ENCODE measurements at regions not wholly inside any gene's neighbourhood (a gene's known extent, or its start where the extent isn't known, plus 50 kb on each side); places are given as distances from the start of the nearest gene placed in this dataset.

- intact Hi-C loops (cut with micrococcal nuclease): loop anchor here (5.0 to 10.0 kb wide), 3 partner anchors 331 to 819 kb away; no protein-coding TSS in a partner anchor
These were observed 80.6 kb upstream of the PREP start for GRCh38 chr6:105483492-105483891.

- intact Hi-C loops (cut with micrococcal nuclease): loop anchor here (5.0 to 10.0 kb wide), 3 partner anchors 332 to 819 kb away; no protein-coding TSS in a partner anchor
These were observed 80.0 kb upstream of the PREP start for GRCh38 chr6:105482921-105483320.

GRCh38 chr6:105482227-105482844 is 79.5 kb upstream of the PREP start:
- intact Hi-C loops (cut with micrococcal nuclease): loop anchor here (5.0 to 10.0 kb wide), 3 partner anchors 332 to 820 kb away; no protein-coding TSS in a partner anchor

GRCh38 chr6:105476978-105477377 is 74.1 kb upstream of the PREP start:
- intact Hi-C loops (cut with micrococcal nuclease): no loop called here

GRCh38 chr6:105474234-105474633 is 71.4 kb upstream of the PREP start:
- intact Hi-C loops (cut with micrococcal nuclease): no loop called here

GRCh38 chr6:105469946-105470345 is 67.1 kb upstream of the PREP start:
- intact Hi-C loops (cut with micrococcal nuclease): no loop called here

- intact Hi-C loops (cut with micrococcal nuclease): no loop called here
These were observed 66.0 kb upstream of the PREP start for GRCh38 chr6:105468850-105469249.

- intact Hi-C loops (cut with micrococcal nuclease): no loop called here
These were observed 58.0 kb upstream of the PREP start for GRCh38 chr6:105460860-105461259.

GRCh38 chr6:105459864-105460263 is 57.0 kb upstream of the PREP start:
- intact Hi-C loops (cut with micrococcal nuclease): no loop called here

- intact Hi-C loops (cut with micrococcal nuclease): no loop called here
These were observed 56.2 kb upstream of the PREP start for GRCh38 chr6:105459049-105459448.

- intact Hi-C loops (cut with micrococcal nuclease): no loop called here
These were observed 55.7 kb upstream of the PREP start for GRCh38 chr6:105458551-105458950.

GRCh38 chr6:105458084-105458483 is 55.2 kb upstream of the PREP start:
- intact Hi-C loops (cut with micrococcal nuclease): no loop called here

GRCh38 chr6:105453968-105454367 is 51.1 kb upstream of the PREP start:
- intact Hi-C loops (cut with micrococcal nuclease): no loop called here

- intact Hi-C loops (cut with micrococcal nuclease): no loop called here
These were observed 50.3 kb upstream of the PREP start for GRCh38 chr6:105452924-105453756.
